22Rv1 (cell line): ENCODE measurements at regions not wholly inside any gene's neighbourhood (a gene's known extent, or its start where the extent isn't known, plus 50 kb on each side); places are given as distances from the start of the nearest gene placed in this dataset.

Experiments used
- H3K27ac ChIP-seq: fragments of 450-650 bp; 2 replicates; pipeline ENCODE4 v1.5.1; 2017
- CTCF ChIP-seq: fragments of 450-650 bp; IDR thresholded peaks from 2 replicates; pipeline ENCODE4 v1.5.1; 2017; ENCODE audit warnings: mild to moderate bottlenecking
- ZFX ChIP-seq: fragments of 450-650 bp; IDR thresholded peaks from 2 replicates; pipeline ENCODE4 v1.6.1; 2017; ENCODE audit warnings: antibody characterized with exemption, borderline replicate concordance

- TF ChIP-seq CTCF, result no peak
- no peak for TF ChIP-seq ZFX
- no peak overlapping the region for H3K27ac ChIP-seq
Observed at GRCh38 chr16:6231398-6231797, 1101.2 kb upstream of the RBFOX1 start.

- H3K27ac ChIP-seq, result no peak overlapping the region
- no peak for TF ChIP-seq ZFX
- TF ChIP-seq CTCF, result no peak
Observed at GRCh38 chr16:6229186-6229585, 1103.5 kb upstream of the RBFOX1 start.

GRCh38 chr16:6218855-6219254 is 1113.8 kb upstream of the RBFOX1 start:
- no peak overlapping the region for H3K27ac ChIP-seq

GRCh38 chr16:6216836-6217235 is 1115.8 kb upstream of the RBFOX1 start:
- no peak overlapping the region for H3K27ac ChIP-seq
- TF ChIP-seq ZFX (no peak), CTCF (no peak)

More at GRCh38 chr16:6218855-6219254, 1113.8 kb upstream of the RBFOX1 start:
- no peak for TF ChIP-seq CTCF
- TF ChIP-seq ZFX, result no peak

- TF ChIP-seq ZFX (no peak), CTCF (no peak)
Observed at GRCh38 chr16:6211644-6212043, 1114.0 kb upstream of the EEF2KMT start.

GRCh38 chr16:6209355-6209930 is 1111.8 kb upstream of the EEF2KMT start:
- no peak overlapping the region for H3K27ac ChIP-seq
- TF ChIP-seq CTCF, result no peak
- TF ChIP-seq ZFX, result no peak

More at GRCh38 chr16:6211644-6212043, 1114.0 kb upstream of the EEF2KMT start:
- no peak overlapping the region for H3K27ac ChIP-seq

- TF ChIP-seq CTCF (no peak), ZFX (no peak)
- no peak overlapping the region for H3K27ac ChIP-seq
Observed at GRCh38 chr16:6207580-6207979, 1110.0 kb upstream of the EEF2KMT start.
